Spleen (tissue), 7 donors: ENCODE measurements at regions not wholly inside any gene's neighbourhood (a gene's known extent, or its start where the extent isn't known, plus 50 kb on each side); places are given as distances from the start of the nearest gene placed in this dataset.

ENCODE experiments used
- CTCF ChIP-seq, 11 experiments: fragments of 200-600 bp in 7 of 11; fragments of 450-650 bp in 4 of 11; sonication (generic) in 4 of 11; IDR thresholded peaks in 8 of 11; conservative IDR thresholded peaks in 3 of 11; 1 replicate in 7 of 11; 2 replicates in 4 of 11; pipeline versions ENCODE4 v1.4.0 to v1.8.0; 2016 to 2021; ENCODE audit warnings: antibody characterized with exemption in 11 of 11, inconsistent platforms in 4 of 11, mild to moderate bottlenecking in 1 of 11
- POLR2A ChIP-seq, 3 donors: fragments of 450-650 bp; IDR thresholded peaks; one replicate each; pipeline ENCODE4 v1.5.1; 2017; ENCODE audit warnings: antibody characterized with exemption in 3 of 3, mild to moderate bottlenecking in 1 of 3
- POLR2AphosphoS5 ChIP-seq, 3 donors: sonication (generic); formaldehyde crosslinking; IDR thresholded peaks; one replicate each; pipeline ENCODE4 v1.5.1; 2017; ENCODE audit warnings: antibody characterized with exemption in 3 of 3
- donor health status: DM: no; HTN: no; CAD: no; lungs with moderate emphysema.
- donor health status: DM: no; HTN: no; CAD: no.
- donor health status: DM: no; HTN: no; CAD: no.

GRCh38 chr9:16986556-16986955 is 116.1 kb upstream of the BNC2 start:
- TF ChIP-seq POLR2AphosphoS5 (IDR thresholded peaks at IDR 0.05) (no peak), CTCF (IDR thresholded peaks at IDR 0.05 in 8 of 11, conservative IDR thresholded peaks at IDR 0.05 in 3 of 11) (no peak), POLR2A (IDR thresholded peaks at IDR 0.05) (no peak)
